Hematopoietic multipotent progenitor cell (in vitro differentiated cells): ENCODE measurements at regions not wholly inside any gene's neighbourhood (a gene's known extent, or its start where the extent isn't known, plus 50 kb on each side); places are given as distances from the start of the nearest gene placed in this dataset.

Experiments
- DNase-seq, 3 donors: peaks; one replicate each; pipeline ENCODE4 v3.0.0-alpha.2; 2011 to 2015; ENCODE audit warnings: low read depth in 2 of 3, low spot score in 2 of 3

- DNase-seq: no peak
Measured at GRCh38 chr19:30120860-30121484, 178.9 kb downstream of the URI1 start.

- DNase-seq: no peak
Measured at GRCh38 chr19:30122431-30122830, 180.4 kb downstream of the URI1 start.

GRCh38 chr19:30123119-30123518 lies 181.1 kb downstream of the URI1 start:
- DNase-seq: no peak

GRCh38 chr19:30123611-30124010 lies 181.6 kb downstream of the URI1 start:
- no peak for DNase-seq

GRCh38 chr19:30128211-30128610 lies 186.2 kb downstream of the URI1 start:
- DNase-seq: no peak

- DNase-seq: no peak
Measured at GRCh38 chr19:30130356-30131122, 188.5 kb downstream of the URI1 start.

GRCh38 chr19:30131246-30131645 lies 189.2 kb downstream of the URI1 start:
- DNase-seq: no peak

GRCh38 chr19:30131722-30132291 lies 189.8 kb downstream of the URI1 start:
- DNase-seq: no peak

GRCh38 chr19:30132343-30133075 lies 190.5 kb downstream of the URI1 start:
- no peak for DNase-seq

- DNase-seq: no peak
Measured at GRCh38 chr19:30133803-30134202, 191.8 kb downstream of the URI1 start.

- no peak for DNase-seq
Measured at GRCh38 chr19:30135093-30135757, 193.2 kb downstream of the URI1 start.

GRCh38 chr19:30135797-30136196 lies 193.8 kb downstream of the URI1 start:
- no peak for DNase-seq

- no peak for DNase-seq
Measured at GRCh38 chr19:30136611-30137195, 194.7 kb downstream of the URI1 start.

- DNase-seq: no peak
Measured at GRCh38 chr19:30137747-30138146, 195.7 kb downstream of the URI1 start.

- no peak for DNase-seq
Measured at GRCh38 chr19:30144242-30144758, 202.3 kb downstream of the URI1 start.

GRCh38 chr19:30144802-30145201 lies 202.8 kb downstream of the URI1 start:
- no peak for DNase-seq

GRCh38 chr19:30145467-30145866 lies 203.4 kb downstream of the URI1 start:
- DNase-seq: no peak

GRCh38 chr19:30146346-30146745 lies 204.3 kb downstream of the URI1 start:
- DNase-seq: no peak

GRCh38 chr19:30148039-30148790 lies 206.2 kb downstream of the URI1 start:
- DNase-seq: no peak

GRCh38 chr19:30148803-30149202 lies 206.8 kb downstream of the URI1 start:
- DNase-seq: no peak
